ENCODE measurements at regions not wholly inside any gene's neighbourhood (a gene's known extent, or its start where the extent isn't known, plus 50 kb on each side); places are given as distances from the start of the nearest gene placed in this dataset.
A peak's percentile ranks its signal among the peaks of the same experiment; 100 is the strongest.

- Histone ChIP-seq H3K79me2 (ENCODE audit: insufficient read depth, low read length) (no peaks in the 10 kb centered on the region), H3K4me1 (ENCODE audit: insufficient read depth, low read length) (peaks cover 22% of the 10 kb centered on the region), H3K4me2 (ENCODE audit: insufficient read depth, low read length) (peak overlapping the region; percentile 74), H3K27me3 (ENCODE audit: insufficient read depth, low read length) (no peaks in the 10 kb centered on the region), H3K9me3 (ENCODE audit: low read depth, low read length) (no peaks in the 10 kb centered on the region), H3K36me3 (ENCODE audit: insufficient read depth, low read length) (no peaks in the 10 kb centered on the region), H3K27ac (ENCODE audit: low read depth, low read length) (peak overlapping the region; percentile 95), H2AFZ (ENCODE audit: low read length) (peak overlapping the region; percentile 43), H3K4me3 (ENCODE audit: insufficient read depth, low read length) (no peak overlapping the region), H4K20me1 (ENCODE audit: insufficient read depth, low read length) (no peaks in the 10 kb centered on the region)
- TF ChIP-seq, protein P1, sequence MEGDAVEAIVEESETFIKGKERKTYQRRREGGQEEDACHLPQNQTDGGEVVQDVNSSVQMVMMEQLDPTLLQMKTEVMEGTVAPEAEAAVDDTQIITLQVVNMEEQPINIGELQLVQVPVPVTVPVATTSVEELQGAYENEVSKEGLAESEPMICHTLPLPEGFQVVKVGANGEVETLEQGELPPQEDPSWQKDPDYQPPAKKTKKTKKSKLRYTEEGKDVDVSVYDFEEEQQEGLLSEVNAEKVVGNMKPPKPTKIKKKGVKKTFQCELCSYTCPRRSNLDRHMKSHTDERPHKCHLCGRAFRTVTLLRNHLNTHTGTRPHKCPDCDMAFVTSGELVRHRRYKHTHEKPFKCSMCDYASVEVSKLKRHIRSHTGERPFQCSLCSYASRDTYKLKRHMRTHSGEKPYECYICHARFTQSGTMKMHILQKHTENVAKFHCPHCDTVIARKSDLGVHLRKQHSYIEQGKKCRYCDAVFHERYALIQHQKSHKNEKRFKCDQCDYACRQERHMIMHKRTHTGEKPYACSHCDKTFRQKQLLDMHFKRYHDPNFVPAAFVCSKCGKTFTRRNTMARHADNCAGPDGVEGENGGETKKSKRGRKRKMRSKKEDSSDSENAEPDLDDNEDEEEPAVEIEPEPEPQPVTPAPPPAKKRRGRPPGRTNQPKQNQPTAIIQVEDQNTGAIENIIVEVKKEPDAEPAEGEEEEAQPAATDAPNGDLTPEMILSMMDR (IDR thresholded peaks at IDR 0.05; ENCODE audit: extremely low read depth, low read depth, low read length) = no peak
- peak; percentile 72 for DNase-seq (ENCODE audit: insufficient read length, low spot score, missing footprints)
Measured at GRCh38 chr7:46071601-46072000, 150.5 kb upstream of the IGFBP3 start.

DNA sequence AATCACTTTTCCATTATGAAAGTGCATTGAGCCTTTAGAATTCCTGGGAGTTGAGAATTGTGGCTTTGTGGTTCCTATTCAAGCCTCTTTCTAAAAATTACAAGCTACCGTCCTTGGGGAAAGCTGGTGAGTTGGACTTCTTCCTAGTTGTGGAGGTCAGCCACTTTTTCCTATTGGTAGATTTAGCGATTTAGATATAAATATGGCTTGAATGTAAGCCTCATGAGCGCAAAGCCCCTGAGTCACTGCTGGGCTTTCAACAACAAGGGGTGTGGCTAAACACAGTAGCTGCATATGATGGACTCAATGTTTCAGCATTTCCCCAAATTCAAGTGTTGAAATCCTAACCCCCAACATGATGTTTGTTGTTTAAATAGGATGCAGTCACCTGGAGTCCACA is 150.0 kb upstream of the IGFBP3 start:
- Histone ChIP-seq H4K20me1 (ENCODE audit: insufficient read depth, low read length) (no peaks in the 10 kb centered on the region), H3K36me3 (ENCODE audit: insufficient read depth, low read length) (no peaks in the 10 kb centered on the region), H3K4me2 (ENCODE audit: insufficient read depth, low read length) (peak overlapping the region; percentile 74), H3K27ac (ENCODE audit: low read depth, low read length) (peak overlapping the region; percentile 95), H3K9me3 (ENCODE audit: low read depth, low read length) (no peaks in the 10 kb centered on the region), H3K79me2 (ENCODE audit: insufficient read depth, low read length) (no peaks in the 10 kb centered on the region), H3K4me1 (ENCODE audit: insufficient read depth, low read length) (peaks cover 22% of the 10 kb centered on the region), H3K27me3 (ENCODE audit: insufficient read depth, low read length) (no peaks in the 10 kb centered on the region), H2AFZ (ENCODE audit: low read length) (peak overlapping the region; percentile 43), H3K4me3 (ENCODE audit: insufficient read depth, low read length) (no peak overlapping the region)
- TF ChIP-seq, protein P1 (IDR thresholded peaks at IDR 0.05; ENCODE audit: extremely low read depth, low read depth, low read length) = no peak
- peak; percentile 56 for DNase-seq (ENCODE audit: insufficient read length, low spot score, missing footprints)

DNA sequence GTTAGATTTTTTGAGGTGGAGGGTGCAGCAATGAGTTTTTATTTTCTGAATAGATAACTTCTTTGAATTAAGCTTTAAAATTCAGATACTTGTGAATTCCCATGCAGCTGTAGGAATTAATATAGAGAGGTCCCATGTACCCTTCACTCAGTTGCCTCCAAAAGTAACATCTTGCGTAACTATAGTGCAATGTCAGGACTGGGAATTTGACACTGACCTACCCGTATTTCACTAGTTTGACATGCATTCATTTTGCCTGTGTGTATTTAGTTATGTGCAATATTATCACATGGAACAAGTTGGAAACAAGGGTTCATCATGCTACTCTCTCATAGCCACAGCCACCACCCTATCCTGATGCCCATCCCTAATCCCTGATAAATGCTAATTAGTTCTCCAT is 147.1 kb upstream of the IGFBP3 start:
- TF ChIP-seq, protein P1 (IDR thresholded peaks at IDR 0.05; ENCODE audit: extremely low read depth, low read depth, low read length) = no peak
- Histone ChIP-seq H2AFZ (ENCODE audit: low read length) (no peak overlapping the region), H3K4me1 (ENCODE audit: insufficient read depth, low read length) (peaks cover 22% of the 10 kb centered on the region), H3K4me3 (ENCODE audit: insufficient read depth, low read length) (no peak overlapping the region), H4K20me1 (ENCODE audit: insufficient read depth, low read length) (no peaks in the 10 kb centered on the region), H3K27ac (ENCODE audit: low read depth, low read length) (no peak overlapping the region), H3K4me2 (ENCODE audit: insufficient read depth, low read length) (no peak overlapping the region), H3K9me3 (ENCODE audit: low read depth, low read length) (no peaks in the 10 kb centered on the region), H3K79me2 (ENCODE audit: insufficient read depth, low read length) (no peaks in the 10 kb centered on the region), H3K36me3 (ENCODE audit: insufficient read depth, low read length) (no peaks in the 10 kb centered on the region), H3K27me3 (ENCODE audit: insufficient read depth, low read length) (no peaks in the 10 kb centered on the region)
- no peak for DNase-seq (ENCODE audit: insufficient read length, low spot score, missing footprints)

DNA sequence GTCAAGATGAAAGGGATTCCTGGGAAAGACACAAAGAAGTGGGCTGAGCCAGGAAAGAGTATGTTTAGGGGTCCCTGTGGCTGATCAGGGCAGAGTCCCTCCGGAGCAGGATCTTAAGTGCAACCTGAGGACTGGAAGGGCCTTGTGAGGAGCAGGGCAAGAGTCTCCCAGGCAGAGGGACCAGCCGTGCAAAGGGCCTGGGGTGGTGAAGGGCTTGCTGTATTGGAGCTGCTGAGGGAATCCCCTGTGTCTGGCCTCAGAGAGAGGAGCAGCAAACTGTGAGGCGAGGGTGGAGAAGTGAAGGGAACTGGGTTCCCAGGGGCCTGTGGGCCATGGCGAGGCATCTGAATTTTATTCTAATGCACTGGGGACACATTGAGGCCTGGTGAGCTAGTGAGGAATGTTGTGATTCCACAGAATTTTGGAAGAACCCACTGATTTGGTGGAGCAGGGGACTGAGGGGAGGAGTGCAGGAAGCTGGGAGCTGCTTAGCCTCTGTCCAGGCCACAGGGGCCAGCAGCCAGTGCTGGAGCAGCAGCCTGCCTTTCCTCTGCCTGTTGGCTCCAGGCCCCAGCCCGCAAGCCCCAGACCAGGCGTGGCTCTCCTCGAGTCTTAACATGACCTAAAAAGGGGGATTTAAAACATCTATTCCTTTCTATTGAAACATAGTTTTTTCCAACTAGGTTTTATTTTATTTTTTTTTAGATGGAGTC is 138.4 kb upstream of the IGFBP3 start:
- DNase-seq (ENCODE audit: insufficient read length, low spot score, missing footprints) = peak; percentile 73
- Histone ChIP-seq H3K27ac (ENCODE audit: low read depth, low read length) (peak overlapping the region; percentile 59), H3K4me3 (ENCODE audit: insufficient read depth, low read length) (no peak overlapping the region), H2AFZ (ENCODE audit: low read length) (peak overlapping the region; percentile 44), H3K9me3 (ENCODE audit: low read depth, low read length) (no peaks in the 10 kb centered on the region), H3K4me1 (ENCODE audit: insufficient read depth, low read length) (peaks cover 16% of the 10 kb centered on the region), H3K27me3 (ENCODE audit: insufficient read depth, low read length) (no peaks in the 10 kb centered on the region), H4K20me1 (ENCODE audit: insufficient read depth, low read length) (no peaks in the 10 kb centered on the region), H3K4me2 (ENCODE audit: insufficient read depth, low read length) (no peak overlapping the region), H3K79me2 (ENCODE audit: insufficient read depth, low read length) (no peaks in the 10 kb centered on the region), H3K36me3 (ENCODE audit: insufficient read depth, low read length) (no peaks in the 10 kb centered on the region)
- TF ChIP-seq, protein P1 (IDR thresholded peaks at IDR 0.05; ENCODE audit: extremely low read depth, low read depth, low read length) = no peak

Measured in osteoblast (primary cell).